ENCODE measurements at regions not wholly inside any gene's neighbourhood (a gene's known extent, or its start where the extent isn't known, plus 50 kb on each side); places are given as distances from the start of the nearest gene placed in this dataset.

DNA sequence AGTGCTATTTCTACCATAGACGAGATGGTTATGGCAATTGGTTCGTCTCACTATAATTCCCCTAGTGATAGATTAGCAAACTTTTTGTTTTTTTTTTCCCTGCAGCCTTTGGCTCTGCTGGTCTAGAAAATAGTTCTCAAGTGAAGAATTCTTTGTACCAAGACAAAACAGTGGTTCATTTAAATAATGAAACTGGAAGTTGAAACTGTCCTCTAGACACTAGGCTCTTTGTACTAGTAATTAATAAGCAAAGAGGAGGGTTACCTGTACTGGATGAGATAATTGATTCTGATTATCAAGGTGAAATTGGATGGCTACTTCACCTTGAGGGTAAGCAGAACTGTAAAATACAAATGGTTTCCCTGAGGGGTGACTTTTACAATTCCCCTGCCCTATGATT, 156.9 kb upstream of the DCC start:
- BruUV-seq (replicated peaks) = no TSS peak
- no peaks in the 10 kb centered on the region for H3K79me2 ChIP-seq (ENCODE audit: control insufficient read depth, insufficient read depth, low read length)
- in situ Hi-C loops (cut with MboI) = no loop called here
- H3K9ac ChIP-seq (ENCODE audit: control insufficient read depth, insufficient read depth, low read length) = no peak overlapping the region
- ChIA-PET RAD21 (ENCODE audit: unreplicated experiment) (no interaction called here), CTCF (no interaction called here), SMC1A (ENCODE audit: uncharacterized antibody, unreplicated experiment) (interaction anchor here (0.7 kb wide), 1 partner anchor 360 kb away, joined by 3 read pairs; no protein-coding TSS in a partner anchor), POLR2A (no interaction called here)
- no peak overlapping the region for H3K4me3 ChIP-seq
- no peaks in the 10 kb centered on the region for H3K36me3 ChIP-seq (ENCODE audit: control insufficient read depth in 2 of 2, insufficient read depth in 2 of 2, low read length in 1 of 2)
- TF ChIP-seq TARDBP (IDR thresholded peaks at IDR 0.05; ENCODE audit: borderline replicate concordance) (no peak), NR2C2 (IDR thresholded peaks at IDR 0.05; ENCODE audit: borderline replicate concordance, control insufficient read depth, insufficient read length, low read depth) (no peak), SIN3A (IDR thresholded peaks at IDR 0.05; ENCODE audit: low read depth, low read length) (no peak), MTA2 (IDR thresholded peaks at IDR 0.05; ENCODE audit: low read depth) (0 out of 2 replicates have a peak, but pooled peaks have one; percentile 29), CBX3 (IDR thresholded peaks at IDR 0.05; ENCODE audit: borderline replicate concordance, low read depth) (no peak), BMI1 (IDR thresholded peaks at IDR 0.05; ENCODE audit: borderline replicate concordance) (no peak), RFX5 (IDR thresholded peaks at IDR 0.05; ENCODE audit: low read depth, low read length) (0 out of 2 replicates have a peak, but pooled peaks have one; percentile 17), SMARCA5 (IDR thresholded peaks at IDR 0.05) (no peak), POLR2A (IDR thresholded peaks at IDR 0.05; ENCODE audit: low read depth, low read length) (no peak), ZNF384 (IDR thresholded peaks at IDR 0.05; ENCODE audit: borderline replicate concordance, low read depth, low read length) (peak; percentile 35; the same call in 1 of the 2 replicates)
- TF ChIP-seq, protein P1, sequence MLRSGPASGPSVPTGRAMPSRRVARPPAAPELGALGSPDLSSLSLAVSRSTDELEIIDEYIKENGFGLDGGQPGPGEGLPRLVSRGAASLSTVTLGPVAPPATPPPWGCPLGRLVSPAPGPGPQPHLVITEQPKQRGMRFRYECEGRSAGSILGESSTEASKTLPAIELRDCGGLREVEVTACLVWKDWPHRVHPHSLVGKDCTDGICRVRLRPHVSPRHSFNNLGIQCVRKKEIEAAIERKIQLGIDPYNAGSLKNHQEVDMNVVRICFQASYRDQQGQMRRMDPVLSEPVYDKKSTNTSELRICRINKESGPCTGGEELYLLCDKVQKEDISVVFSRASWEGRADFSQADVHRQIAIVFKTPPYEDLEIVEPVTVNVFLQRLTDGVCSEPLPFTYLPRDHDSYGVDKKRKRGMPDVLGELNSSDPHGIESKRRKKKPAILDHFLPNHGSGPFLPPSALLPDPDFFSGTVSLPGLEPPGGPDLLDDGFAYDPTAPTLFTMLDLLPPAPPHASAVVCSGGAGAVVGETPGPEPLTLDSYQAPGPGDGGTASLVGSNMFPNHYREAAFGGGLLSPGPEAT (IDR thresholded peaks at IDR 0.05; ENCODE audit: low read depth) = no peak
- TF ChIP-seq, protein P2, sequence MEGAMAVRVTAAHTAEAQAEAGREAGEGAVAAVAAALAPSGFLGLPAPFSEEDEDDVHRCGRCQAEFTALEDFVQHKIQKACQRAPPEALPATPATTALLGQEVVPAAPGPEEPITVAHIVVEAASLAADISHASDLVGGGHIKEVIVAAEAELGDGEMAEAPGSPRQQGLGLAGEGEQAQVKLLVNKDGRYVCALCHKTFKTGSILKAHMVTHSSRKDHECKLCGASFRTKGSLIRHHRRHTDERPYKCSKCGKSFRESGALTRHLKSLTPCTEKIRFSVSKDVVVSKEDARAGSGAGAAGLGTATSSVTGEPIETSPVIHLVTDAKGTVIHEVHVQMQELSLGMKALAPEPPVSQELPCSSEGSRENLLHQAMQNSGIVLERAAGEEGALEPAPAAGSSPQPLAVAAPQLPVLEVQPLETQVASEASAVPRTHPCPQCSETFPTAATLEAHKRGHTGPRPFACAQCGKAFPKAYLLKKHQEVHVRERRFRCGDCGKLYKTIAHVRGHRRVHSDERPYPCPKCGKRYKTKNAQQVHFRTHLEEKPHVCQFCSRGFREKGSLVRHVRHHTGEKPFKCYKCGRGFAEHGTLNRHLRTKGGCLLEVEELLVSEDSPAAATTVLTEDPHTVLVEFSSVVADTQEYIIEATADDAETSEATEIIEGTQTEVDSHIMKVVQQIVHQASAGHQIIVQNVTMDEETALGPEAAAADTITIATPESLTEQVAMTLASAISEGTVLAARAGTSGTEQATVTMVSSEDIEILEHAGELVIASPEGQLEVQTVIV (IDR thresholded peaks at IDR 0.05; ENCODE audit: borderline replicate concordance, partially characterized antibody) = no peak
- peak; percentile 77 for ATAC-seq
- no peaks in the 10 kb centered on the region for H3K9me3 ChIP-seq (replicated peaks; ENCODE audit: control insufficient read depth, insufficient read depth, low read length)
- no peak overlapping the region for H3K4me2 ChIP-seq (ENCODE audit: control insufficient read depth, insufficient read depth)
- DNase-seq (ENCODE audit: low read depth, low spot score) = no peak
- H3K27me3 ChIP-seq (replicated peaks in 1 of 2; ENCODE audit: control insufficient read depth in 2 of 2, insufficient read depth in 2 of 2, low read length in 1 of 2) = no peaks in the 10 kb centered on the region
- H3K4me1 ChIP-seq (ENCODE audit: control insufficient read depth, insufficient read depth, low read length) = no peaks in the 10 kb centered on the region
- H2AFZ ChIP-seq (ENCODE audit: control insufficient read depth, low read depth, low read length) = no peak overlapping the region
- FAIRE-seq = no peak
- 93% methylated on average over 2 of the region's 2 CpGs for WGBS (ENCODE audit: insufficient coverage, insufficient replicate concordance, low lambda C conversion rate, missing lambda C conversion rate)
- intact Hi-C loops (cut with micrococcal nuclease; ENCODE audit: unreplicated experiment) = no loop called here
- H3K27ac ChIP-seq (ENCODE audit: control insufficient read depth, insufficient read depth) = no peak overlapping the region
- H4K20me1 ChIP-seq (ENCODE audit: control insufficient read depth, insufficient read depth) = no peaks in the 10 kb centered on the region

Measured in GM12878 (cell line).